Gastrocnemius medialis (tissue), 4 donors: ENCODE measurements at regions not wholly inside any gene's neighbourhood (a gene's known extent, or its start where the extent isn't known, plus 50 kb on each side); places are given as distances from the start of the nearest gene placed in this dataset.

Experiments used
- POLR2A ChIP-seq, 2 donors: fragments of 450-650 bp; IDR thresholded peaks; one replicate each; pipeline ENCODE4 v1.6.1; 2017; ENCODE audit warnings: antibody characterized with exemption in 2 of 2, mild to moderate bottlenecking in 2 of 2, moderate library complexity in 2 of 2
- TF ChIP-seq, protein P1 (sequence below), 5 experiments: fragments of 450-650 bp in 3 of 5; fragments of 200-600 bp in 2 of 5; sonication (generic) in 2 of 5; IDR thresholded peaks in 4 of 5; conservative IDR thresholded peaks in 1 of 5; 1 replicate in 4 of 5; 2 replicates in 1 of 5; pipeline ENCODE4 v1.5.1; 2016 to 2019; ENCODE audit warnings: antibody characterized with exemption in 5 of 5, mild to moderate bottlenecking in 3 of 5, moderate library complexity in 3 of 5

DNA sequence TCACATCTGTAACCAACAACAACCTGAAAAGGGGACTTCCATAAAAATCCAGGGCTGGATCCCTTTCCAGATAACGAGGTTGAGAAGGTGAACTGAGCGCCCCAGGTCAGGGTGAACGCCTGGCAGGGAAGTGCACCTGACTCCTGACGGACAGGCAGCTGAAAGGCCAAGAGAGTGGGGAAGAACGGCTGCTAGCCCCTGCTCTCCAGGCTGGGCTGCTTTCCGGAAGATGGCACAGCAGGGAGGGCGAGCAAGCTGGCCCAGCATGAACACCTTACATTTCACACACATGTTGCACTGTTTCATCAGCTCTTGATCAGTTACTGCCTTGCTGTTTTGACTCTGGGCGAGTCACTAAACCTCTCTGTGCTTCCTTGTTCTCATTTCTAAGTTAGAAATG lies 127.2 kb upstream of the IQSEC1 start:
- no peak for TF ChIP-seq POLR2A (IDR thresholded peaks at IDR 0.05)
- TF ChIP-seq, protein P1, sequence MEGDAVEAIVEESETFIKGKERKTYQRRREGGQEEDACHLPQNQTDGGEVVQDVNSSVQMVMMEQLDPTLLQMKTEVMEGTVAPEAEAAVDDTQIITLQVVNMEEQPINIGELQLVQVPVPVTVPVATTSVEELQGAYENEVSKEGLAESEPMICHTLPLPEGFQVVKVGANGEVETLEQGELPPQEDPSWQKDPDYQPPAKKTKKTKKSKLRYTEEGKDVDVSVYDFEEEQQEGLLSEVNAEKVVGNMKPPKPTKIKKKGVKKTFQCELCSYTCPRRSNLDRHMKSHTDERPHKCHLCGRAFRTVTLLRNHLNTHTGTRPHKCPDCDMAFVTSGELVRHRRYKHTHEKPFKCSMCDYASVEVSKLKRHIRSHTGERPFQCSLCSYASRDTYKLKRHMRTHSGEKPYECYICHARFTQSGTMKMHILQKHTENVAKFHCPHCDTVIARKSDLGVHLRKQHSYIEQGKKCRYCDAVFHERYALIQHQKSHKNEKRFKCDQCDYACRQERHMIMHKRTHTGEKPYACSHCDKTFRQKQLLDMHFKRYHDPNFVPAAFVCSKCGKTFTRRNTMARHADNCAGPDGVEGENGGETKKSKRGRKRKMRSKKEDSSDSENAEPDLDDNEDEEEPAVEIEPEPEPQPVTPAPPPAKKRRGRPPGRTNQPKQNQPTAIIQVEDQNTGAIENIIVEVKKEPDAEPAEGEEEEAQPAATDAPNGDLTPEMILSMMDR (IDR thresholded peaks at IDR 0.05 in 4 of 5, conservative IDR thresholded peaks at IDR 0.05 in 1 of 5): no peak
